ENCODE measurements at regions not wholly inside any gene's neighbourhood (a gene's known extent, or its start where the extent isn't known, plus 50 kb on each side); places are given as distances from the start of the nearest gene placed in this dataset.

GRCh38 chr1:157313240-157313807, 175.1 kb upstream of the ETV3 start:
- H3K4me2 ChIP-seq (ENCODE audit: low read length) = peak overlapping the region; percentile 51
- H2AFZ ChIP-seq (ENCODE audit: low read depth, low read length) = no peak overlapping the region

GRCh38 chr1:157312082-157312812, 174.1 kb upstream of the ETV3 start:
- Histone ChIP-seq H3K9ac (ENCODE audit: low read length) (no peak overlapping the region), H3K4me1 (ENCODE audit: low read length) (peaks cover 62% of the 10 kb centered on the region), H3K27ac (ENCODE audit: low read length) (no peak overlapping the region), H3K4me2 (ENCODE audit: low read length) (no peak overlapping the region), H3K36me3 (replicated peaks; ENCODE audit: low read depth, low read length) (no peaks in the 10 kb centered on the region), H3K27me3 (ENCODE audit: low read depth, low read length) (peaks cover 14% of the 10 kb centered on the region), H3K4me3 (ENCODE audit: low read length) (no peak overlapping the region), H2AFZ (ENCODE audit: low read depth, low read length) (no peak overlapping the region), H4K20me1 (ENCODE audit: insufficient read depth, low read length) (no peaks in the 10 kb centered on the region), H3K79me2 (ENCODE audit: low read length) (no peaks in the 10 kb centered on the region), H3K9me3 (ENCODE audit: insufficient read depth, low read length) (no peaks in the 10 kb centered on the region; the same call in 1 of the 2 replicates)
- TF ChIP-seq EZH2phosphoT487 (IDR thresholded peaks at IDR 0.05; ENCODE audit: low read depth) (no peak), CTCF (IDR thresholded peaks at IDR 0.05; ENCODE audit: low read depth, low read length) (no peak)

More at GRCh38 chr1:157313240-157313807, 175.1 kb upstream of the ETV3 start:
- Histone ChIP-seq H3K36me3 (replicated peaks; ENCODE audit: low read depth, low read length) (no peaks in the 10 kb centered on the region), H3K79me2 (ENCODE audit: low read length) (no peaks in the 10 kb centered on the region), H3K4me1 (ENCODE audit: low read length) (peaks cover 51% of the 10 kb centered on the region), H3K27ac (ENCODE audit: low read length) (no peak overlapping the region), H4K20me1 (ENCODE audit: insufficient read depth, low read length) (no peaks in the 10 kb centered on the region), H3K9ac (ENCODE audit: low read length) (no peak overlapping the region), H3K4me3 (ENCODE audit: low read length) (peak overlapping the region; percentile 18; the same call in 1 of the 2 replicates), H3K27me3 (ENCODE audit: low read depth, low read length) (peaks cover 14% of the 10 kb centered on the region), H3K9me3 (ENCODE audit: insufficient read depth, low read length) (no peaks in the 10 kb centered on the region; the same call in 1 of the 2 replicates)
- TF ChIP-seq EZH2phosphoT487 (IDR thresholded peaks at IDR 0.05; ENCODE audit: low read depth) (no peak), CTCF (IDR thresholded peaks at IDR 0.05; ENCODE audit: low read depth, low read length) (no peak)

- Histone ChIP-seq H3K79me2 (ENCODE audit: low read length) (no peaks in the 10 kb centered on the region), H2AFZ (ENCODE audit: low read depth, low read length) (no peak overlapping the region), H4K20me1 (ENCODE audit: insufficient read depth, low read length) (no peaks in the 10 kb centered on the region), H3K4me1 (ENCODE audit: low read length) (peaks cover 67% of the 10 kb centered on the region), H3K27me3 (ENCODE audit: low read depth, low read length) (peaks cover 14% of the 10 kb centered on the region), H3K9ac (ENCODE audit: low read length) (no peak overlapping the region), H3K36me3 (replicated peaks; ENCODE audit: low read depth, low read length) (peaks cover 4% of the 10 kb centered on the region), H3K4me2 (ENCODE audit: low read length) (peak overlapping the region; percentile 15; the same call in 1 of the 2 replicates), H3K9me3 (ENCODE audit: insufficient read depth, low read length) (peaks cover 2% of the 10 kb centered on the region), H3K27ac (ENCODE audit: low read length) (no peak overlapping the region), H3K4me3 (ENCODE audit: low read length) (no peak overlapping the region)
- TF ChIP-seq CTCF (IDR thresholded peaks at IDR 0.05; ENCODE audit: low read depth, low read length) (no peak), EZH2phosphoT487 (IDR thresholded peaks at IDR 0.05; ENCODE audit: low read depth) (no peak)
These were observed 173.5 kb upstream of the ETV3 start for GRCh38 chr1:157311730-157312081.

Measured in OCI-LY3 (cell line).